SH-SY5Y (cell line): ENCODE measurements at regions not wholly inside any gene's neighbourhood (a gene's known extent, or its start where the extent isn't known, plus 50 kb on each side); places are given as distances from the start of the nearest gene placed in this dataset.

ENCODE experiments used
- GATA2 ChIP-seq: IDR thresholded peaks from 2 replicates; pipeline ENCODE4 v1.6.1; 2011; ENCODE audit warnings: mild to moderate bottlenecking, low read depth, low read length
- GATA3 ChIP-seq: IDR thresholded peaks from 2 replicates; pipeline ENCODE4 v1.6.1; 2011; ENCODE audit warnings: low read depth, mild to moderate bottlenecking, low read length, moderate library complexity

DNA sequence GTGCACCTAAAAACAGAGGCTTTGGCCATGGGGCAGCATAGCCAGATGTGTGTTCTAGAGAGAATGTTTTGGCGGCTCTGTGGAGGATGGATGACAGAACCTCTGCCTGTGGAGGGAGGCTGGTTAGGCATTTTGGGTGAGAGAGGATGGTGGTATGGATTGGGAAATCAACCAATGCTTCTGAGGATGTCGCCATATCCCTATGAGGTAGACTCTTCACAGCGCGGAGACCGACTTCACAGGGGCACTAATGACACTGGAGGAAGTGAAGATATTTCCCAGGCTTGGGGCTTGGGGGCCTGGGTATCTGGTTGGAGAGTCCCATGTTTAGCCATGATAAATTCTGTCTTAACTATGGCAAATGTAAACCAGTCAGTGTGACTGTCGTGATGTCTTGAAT, 140.6 kb upstream of the KLF4 start:
- TF ChIP-seq GATA2: no peak
- no peak for TF ChIP-seq GATA3
